GM19239 (cell line): ENCODE measurements at regions not wholly inside any gene's neighbourhood (a gene's known extent, or its start where the extent isn't known, plus 50 kb on each side); places are given as distances from the start of the nearest gene placed in this dataset.
"Not testable (repeated sequence)": the region's sequence is repeated elsewhere in the genome, so short reads cannot be mapped to it uniquely, and the experiment has no call there.

ENCODE experiments used
- DNase-seq: peaks from one replicate; pipeline ENCODE4 v3.0.0; 2011; ENCODE audit warnings: low spot score; ENCODE audit not compliant: insufficient read length
- FAIRE-seq: peaks from 2 replicates; lab custom pipeline; 2011; peaks lifted over from hg19 to GRCh38; lab: Jason Lieb, UNC

DNA sequence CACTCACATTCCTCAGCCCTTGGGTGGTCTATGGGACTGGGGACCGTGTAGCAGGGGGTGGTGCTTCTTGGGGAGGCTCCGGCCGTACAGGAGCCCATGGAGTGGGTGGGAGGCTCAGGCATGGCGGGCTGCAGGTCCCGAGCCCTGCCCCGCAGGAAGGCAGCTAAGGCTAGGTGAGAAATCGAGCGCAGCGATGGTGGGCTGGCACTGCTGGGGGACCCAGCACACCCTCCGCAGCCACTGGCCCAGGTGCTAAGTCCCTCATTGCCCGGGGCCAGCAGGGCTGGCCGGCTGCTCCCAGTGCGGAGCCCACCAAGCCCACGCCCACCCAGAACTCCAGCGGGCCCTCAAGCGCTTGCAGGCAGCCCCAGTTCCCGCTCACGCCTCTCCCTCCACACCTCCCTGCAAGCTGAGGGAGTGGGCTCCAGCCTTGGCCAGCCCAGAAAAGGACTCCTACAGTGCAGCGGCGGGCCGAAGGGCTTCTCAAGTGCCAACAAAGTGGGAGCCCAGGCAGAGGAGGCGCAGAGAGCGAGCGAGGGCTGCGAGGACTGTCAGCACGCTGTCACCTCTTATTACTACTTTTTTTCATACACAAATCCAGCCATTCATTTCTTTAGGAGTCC, 613.3 kb upstream of the LUZP2 start:
- not testable (repeated sequence) for FAIRE-seq, DNase-seq

GRCh38 chr11:23884341-23884740, 612.5 kb upstream of the LUZP2 start:
- DNase-seq (no peak), FAIRE-seq (no peak)

DNA sequence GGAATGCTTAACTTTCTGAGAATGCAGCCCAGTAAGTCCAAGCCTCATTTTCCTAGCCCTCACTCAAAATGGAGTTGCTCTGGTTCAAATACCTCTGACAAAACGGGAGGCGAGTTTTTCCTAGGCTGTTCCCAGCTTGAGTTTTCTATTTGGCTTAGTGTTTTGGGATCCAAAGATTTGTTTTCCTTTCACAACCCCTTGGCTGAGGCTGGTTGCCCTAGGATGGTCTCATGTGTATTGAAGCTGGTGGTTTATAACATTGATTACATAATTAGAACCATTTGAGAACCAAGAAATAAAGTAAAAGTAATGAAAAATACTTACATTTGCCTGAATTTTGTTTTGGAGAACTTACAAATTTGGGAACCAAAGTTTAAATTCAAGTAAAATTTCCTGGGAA, 611.1 kb upstream of the LUZP2 start:
- FAIRE-seq (no peak), DNase-seq (no peak)

GRCh38 chr11:23887122-23887521, 609.7 kb upstream of the LUZP2 start:
- not testable (repeated sequence) for DNase-seq, FAIRE-seq

- DNase-seq: no peak
Measured at GRCh38 chr11:23893126-23893525, 603.7 kb upstream of the LUZP2 start.

GRCh38 chr11:23897453-23898286, 599.2 kb upstream of the LUZP2 start:
- FAIRE-seq (no peak), DNase-seq (no peak)

More at GRCh38 chr11:23893126-23893525, 603.7 kb upstream of the LUZP2 start:
- FAIRE-seq: no peak

GRCh38 chr11:23903044-23903704, 593.7 kb upstream of the LUZP2 start:
- DNase-seq (no peak), FAIRE-seq (no peak)

DNA sequence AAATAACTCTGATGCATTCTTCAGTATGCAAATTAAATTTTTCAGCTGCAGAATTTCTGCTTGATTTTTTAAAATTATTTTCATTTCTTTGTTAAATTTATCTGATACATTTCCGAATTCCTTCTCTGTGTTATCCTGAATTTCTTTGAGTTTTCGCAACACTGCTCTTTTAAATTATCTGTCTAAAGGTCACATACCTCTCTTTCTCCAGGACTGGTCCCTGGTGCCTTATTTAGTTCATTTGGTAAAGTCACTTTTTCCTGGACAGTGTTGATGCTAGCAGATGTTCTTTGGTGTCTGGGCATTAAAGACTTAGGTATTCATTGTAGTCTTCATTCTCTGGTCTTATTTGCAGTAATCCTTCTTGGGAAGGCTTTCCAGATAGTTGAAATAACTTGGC, 577.4 kb upstream of the LUZP2 start:
- no peak for FAIRE-seq
- no peak for DNase-seq

GRCh38 chr11:23923357-23923756, 573.5 kb upstream of the LUZP2 start:
- DNase-seq (no peak), FAIRE-seq (no peak)

DNA sequence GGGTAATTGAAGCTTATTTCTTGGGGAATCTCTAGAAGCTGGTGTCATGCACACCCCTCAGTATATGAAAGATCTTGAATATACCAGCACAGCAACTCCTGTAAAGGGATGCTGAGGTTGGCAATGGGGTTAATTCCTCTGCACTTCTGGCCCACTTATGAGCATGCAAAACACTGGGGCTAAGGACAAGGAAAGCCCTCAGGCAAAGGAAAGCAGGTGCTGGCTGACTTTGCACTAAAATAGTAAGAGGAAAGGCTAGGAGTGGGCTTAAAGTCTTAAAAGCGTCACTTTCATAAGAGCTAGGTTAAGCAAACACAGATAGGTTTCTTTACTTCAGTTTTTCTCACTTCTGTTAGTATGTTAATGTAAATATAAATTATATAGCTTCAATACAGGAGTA, 572.6 kb upstream of the LUZP2 start:
- DNase-seq: no peak
- no peak for FAIRE-seq

GRCh38 chr11:23931443-23931842, 565.4 kb upstream of the LUZP2 start:
- DNase-seq: no peak
- FAIRE-seq: no peak

DNA sequence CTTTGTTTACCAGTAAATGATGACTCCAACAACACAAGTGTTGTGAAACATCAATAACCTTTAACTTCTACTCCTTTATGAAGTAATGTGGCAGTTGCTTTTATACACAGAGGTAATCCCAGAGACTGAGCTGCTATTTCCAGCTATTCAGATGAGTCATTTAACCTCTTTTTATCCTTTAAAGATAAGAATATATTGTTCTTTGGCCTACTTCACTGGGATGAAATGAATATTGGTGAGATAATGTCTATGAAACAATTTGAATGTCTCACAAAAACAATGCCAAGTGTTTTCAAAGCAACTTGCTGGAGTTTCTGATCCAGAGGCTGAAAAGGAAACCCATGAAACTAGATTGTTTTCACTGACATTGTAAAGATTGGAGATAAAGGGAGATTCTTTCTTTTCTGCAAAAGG, 564.4 kb upstream of the LUZP2 start:
- no peak for FAIRE-seq
- no peak for DNase-seq

DNA sequence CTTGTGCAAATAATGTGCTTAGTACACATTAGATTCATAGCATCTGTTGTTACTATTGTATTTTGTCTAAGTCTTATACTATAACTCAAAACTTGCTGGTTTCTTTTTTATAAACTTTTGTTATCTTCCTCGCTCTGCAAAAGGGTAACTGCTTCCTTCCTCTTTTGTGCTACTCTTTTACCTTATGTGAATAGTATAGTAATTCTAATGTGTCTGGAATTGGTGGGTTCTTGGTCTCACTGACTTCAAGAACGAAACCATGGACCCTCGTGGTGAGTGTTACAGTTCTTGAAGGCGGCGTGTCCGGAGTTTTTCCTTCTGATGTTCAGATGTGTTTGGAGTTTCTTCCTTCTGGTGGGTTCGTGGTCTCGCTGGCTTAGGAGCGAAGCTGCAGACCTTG, 563.1 kb upstream of the LUZP2 start:
- no peak for DNase-seq
- no peak for FAIRE-seq

DNA sequence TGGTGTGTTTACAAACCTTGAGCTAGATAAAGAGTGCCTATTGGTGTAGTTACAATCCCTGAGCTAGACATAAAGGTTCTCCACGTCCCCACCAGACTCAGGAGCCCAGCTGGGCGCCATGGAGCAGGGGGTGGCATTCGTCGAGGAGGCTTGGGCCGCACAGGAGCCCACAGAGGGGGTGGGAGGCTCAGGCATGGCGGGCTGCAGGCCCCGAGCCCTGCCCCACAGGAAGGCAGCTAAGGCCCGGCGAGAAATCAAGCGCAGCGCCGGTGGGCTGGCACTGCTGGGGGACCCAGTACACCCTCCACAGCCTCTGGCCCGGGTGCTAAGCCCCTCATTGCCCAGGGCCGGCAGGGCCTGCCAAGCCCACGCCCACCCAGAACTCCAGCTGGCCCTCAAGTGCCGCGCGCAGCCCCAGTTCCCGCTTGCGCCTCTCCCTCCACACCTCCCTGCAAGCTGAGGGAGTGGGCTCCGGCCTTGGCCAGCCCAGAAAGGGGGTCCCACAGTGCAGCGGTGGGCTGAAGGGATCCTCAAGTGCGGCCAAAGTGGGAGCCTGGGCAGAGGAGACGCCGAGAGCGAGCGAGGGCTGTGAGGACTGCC, 562.1 kb upstream of the LUZP2 start:
- FAIRE-seq, DNase-seq: not testable (repeated sequence)

- not testable (repeated sequence) for FAIRE-seq, DNase-seq
Measured at GRCh38 chr11:23942117-23942815, 554.6 kb upstream of the LUZP2 start.

DNA sequence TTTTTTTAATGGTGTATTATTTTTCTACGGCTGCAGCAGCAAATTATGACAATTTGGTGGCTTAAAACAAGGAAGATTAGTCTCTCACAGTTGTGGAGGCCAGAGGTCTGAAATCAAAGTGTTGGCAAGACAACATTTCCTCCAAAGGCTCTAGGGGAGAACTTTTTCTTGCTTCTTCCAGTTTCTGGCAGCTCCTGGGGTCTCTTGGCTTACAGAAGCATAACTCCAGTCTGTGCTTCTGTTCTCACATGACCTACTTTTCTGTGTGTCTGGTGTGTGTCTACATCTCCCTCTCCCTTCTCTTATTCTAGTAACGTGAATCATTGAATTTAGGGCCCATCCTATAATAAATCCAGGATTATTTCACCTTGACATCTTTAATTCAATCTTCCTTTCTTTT, 551.9 kb upstream of the LUZP2 start:
- FAIRE-seq (no peak), DNase-seq (no peak)

DNA sequence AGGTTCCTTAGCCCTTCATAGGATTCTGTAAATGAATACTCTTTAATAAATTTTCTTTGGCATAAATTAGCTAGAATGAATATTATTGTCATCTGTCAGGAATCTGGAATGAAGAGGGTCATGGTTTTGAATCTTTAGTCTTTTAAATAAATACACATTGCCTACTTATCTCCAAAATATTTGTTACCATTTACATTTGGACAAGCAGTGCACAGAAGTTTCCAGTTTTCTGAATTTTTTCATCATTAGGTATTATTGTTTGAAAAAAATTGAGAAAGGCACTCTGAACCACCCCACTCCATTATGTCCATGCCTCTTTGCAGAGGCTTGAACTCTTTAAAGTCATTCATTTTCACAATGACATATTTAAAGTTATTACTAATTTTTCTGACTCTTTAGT, 549.0 kb upstream of the LUZP2 start:
- FAIRE-seq: no peak

DNA sequence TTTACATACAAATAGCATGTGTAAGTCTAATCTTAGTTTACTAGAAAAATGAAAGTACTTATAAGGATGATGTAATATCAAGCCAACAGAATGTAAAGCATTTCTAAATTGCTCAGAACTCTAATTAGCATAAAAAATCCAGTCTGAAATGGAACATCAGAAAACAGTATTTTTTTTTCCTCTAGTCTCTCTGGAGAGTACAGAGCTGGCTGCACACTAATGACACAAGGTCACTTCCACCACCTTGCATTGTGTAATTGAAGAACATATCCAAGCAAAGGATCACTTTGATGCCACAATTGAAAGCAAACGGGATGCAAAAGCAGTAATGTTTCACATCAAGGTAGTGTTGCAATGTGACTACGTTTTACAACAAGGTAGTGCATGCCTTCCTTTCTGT, 548.0 kb upstream of the LUZP2 start:
- FAIRE-seq: no peak
- no peak for DNase-seq

More for the DNA sequence above, 549.0 kb upstream of the LUZP2 start:
- DNase-seq: no peak

DNA sequence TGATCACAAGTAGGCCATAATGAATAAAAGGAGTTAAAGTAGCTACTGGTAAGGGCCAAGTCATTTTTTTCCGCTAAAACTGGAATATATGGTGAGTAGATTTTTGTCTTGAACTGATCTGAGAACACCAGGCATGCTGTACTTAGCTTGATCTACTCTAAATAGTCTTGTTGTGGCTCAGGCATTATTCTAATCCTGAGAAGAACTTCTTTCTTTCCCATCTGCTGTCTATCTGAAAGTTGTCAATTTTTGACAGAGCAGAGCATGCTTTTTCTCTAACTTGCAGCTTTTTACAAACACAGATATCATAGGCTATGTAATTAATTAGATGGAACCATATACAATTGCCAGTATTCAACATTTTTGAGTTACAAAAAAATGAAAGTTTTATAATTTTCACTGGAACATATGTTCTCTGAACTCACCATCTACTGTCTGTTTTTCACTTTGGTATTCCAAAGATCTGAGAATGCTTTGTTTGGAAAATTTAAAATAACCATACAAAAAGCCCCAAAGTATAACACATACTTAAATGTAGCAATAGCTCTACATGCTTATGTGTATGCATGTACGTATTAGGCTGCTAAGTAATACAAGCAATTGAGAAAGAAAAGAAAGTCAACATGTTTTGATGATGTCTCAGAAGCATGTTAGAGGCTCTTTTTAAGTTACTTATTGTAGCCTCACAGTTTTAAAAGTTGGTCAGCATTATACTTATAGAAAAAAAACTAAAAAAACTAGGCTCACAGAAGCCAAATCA, 542.7 kb upstream of the LUZP2 start:
- DNase-seq: no peak
- no peak for FAIRE-seq
